Pancreas (tissue), 10 donors: ENCODE measurements at regions not wholly inside any gene's neighbourhood (a gene's known extent, or its start where the extent isn't known, plus 50 kb on each side); places are given as distances from the start of the nearest gene placed in this dataset.

Source experiments
- ATAC-seq, 4 donors: fragments of 200-7000 bp; cut with Tn5 transposase; one replicate each; pipeline versions ENCODE4 v1.8.0 to v1.9.1; 2020; ENCODE audit warnings: mild to moderate bottlenecking in 4 of 4, moderate library complexity in 4 of 4
- DNase-seq, 6 donors: peaks; one replicate each; pipeline ENCODE4 v3.0.0-alpha.2; 2020
- FAIRE-seq: peaks from 2 replicates; lab custom pipeline; 2012; peaks lifted over from hg19 to GRCh38; lab: Jason Lieb, UNC
- H3K27ac ChIP-seq, 4 donors: fragments of 200-600 bp; sonication (generic); 1 replicate in 3 of 4; 2 replicates in 1 of 4; pipeline versions ENCODE4 v1.5.0 to v1.8.0; 2020
- H3K27me3 ChIP-seq, 4 donors: fragments of 200-600 bp; one replicate each; pipeline ENCODE4 v1.8.0; 2021
- H3K36me3 ChIP-seq, 3 donors: fragments of 200-600 bp; sonication (generic) in 1 of 3; one replicate each; pipeline versions ENCODE4 v1.5.0 to v1.8.0; 2020 to 2021
- H3K4me1 ChIP-seq, 3 donors: fragments of 200-600 bp; one replicate each; pipeline ENCODE4 v1.8.0; 2021
- H3K4me3 ChIP-seq, 4 donors: fragments of 200-600 bp; sonication (generic) in 2 of 4; one replicate each; pipeline versions ENCODE4 v1.5.0 to v1.8.0; 2020 to 2021
- H3K9me3 ChIP-seq, 4 donors: fragments of 200-600 bp; one replicate each; pipeline ENCODE4 v1.8.0; 2021
- WGBS, 2 donors: extraction: QIAGEN DNeasy Blood & Tissue Kit; methylation state at CpG; one replicate each; pipeline ENCODE4 v1.1.7; 2013; 5-methylcytosine and 5-hydroxymethylcytosine counted together
- intact Hi-C, 3 donors: fragments of 100-400 bp; cut with DNase I; formaldehyde crosslinking; loops; one replicate each; pipeline versions ENCODE4 v1.11.1 to v1.14.2; 2022
- TF ChIP-seq, protein P1 (sequence below), 4 donors: fragments of 200-600 bp; sonication (generic) in 3 of 4; IDR thresholded peaks; one replicate each; pipeline versions ENCODE4 v1.5.0 to v1.8.0; 2021; ENCODE audit warnings: antibody characterized with exemption in 4 of 4
- donor health status: healthy with polysubstance abuse.
- donor health status: DM: no; HTN: no; CAD: no; lungs with moderate emphysema.
- donor health status: DM: no; HTN: no; CAD: no.
- donor health status: control.
- donor health status: control.
- donor health status: Bipolar disorder and iron deficiency.
- donor health status: DM: yes; HTN: yes; CAD: no.
- donor health status: DM: no; HTN: no; CAD: no.
- donor health status: DM: no; HTN: no; CAD: no.
- donor health status: DM: yes; HTN: yes; CAD: no.

DNA sequence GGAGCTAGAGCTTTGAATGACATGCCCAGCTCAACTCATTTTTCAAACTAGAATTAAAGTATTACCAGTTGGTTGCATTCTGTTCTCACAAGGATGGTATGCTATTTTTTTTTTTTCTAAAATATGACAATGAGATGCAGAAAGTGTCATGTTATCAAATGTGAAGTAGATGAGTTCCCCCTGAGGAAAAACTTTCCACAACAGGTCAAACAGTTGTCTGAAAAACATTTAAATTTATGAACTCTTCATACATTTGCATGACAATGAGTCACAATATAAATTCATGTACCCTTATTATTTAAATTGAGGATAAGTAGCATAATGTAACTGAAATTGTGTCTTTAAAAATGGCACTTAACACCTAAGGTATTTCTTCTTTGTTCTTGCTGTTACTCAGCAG, 1720.5 kb upstream of the NUDT12 start:
- DNase-seq = no peak
- ATAC-seq = no peak
- Histone ChIP-seq H3K36me3 (no peaks in the 10 kb centered on the region), H3K9me3 (no peaks in the 10 kb centered on the region), H3K4me1 (no peaks in the 10 kb centered on the region), H3K27ac (no peak overlapping the region), H3K4me3 (no peak overlapping the region), H3K27me3 (no peaks in the 10 kb centered on the region)
- TF ChIP-seq, protein P1, sequence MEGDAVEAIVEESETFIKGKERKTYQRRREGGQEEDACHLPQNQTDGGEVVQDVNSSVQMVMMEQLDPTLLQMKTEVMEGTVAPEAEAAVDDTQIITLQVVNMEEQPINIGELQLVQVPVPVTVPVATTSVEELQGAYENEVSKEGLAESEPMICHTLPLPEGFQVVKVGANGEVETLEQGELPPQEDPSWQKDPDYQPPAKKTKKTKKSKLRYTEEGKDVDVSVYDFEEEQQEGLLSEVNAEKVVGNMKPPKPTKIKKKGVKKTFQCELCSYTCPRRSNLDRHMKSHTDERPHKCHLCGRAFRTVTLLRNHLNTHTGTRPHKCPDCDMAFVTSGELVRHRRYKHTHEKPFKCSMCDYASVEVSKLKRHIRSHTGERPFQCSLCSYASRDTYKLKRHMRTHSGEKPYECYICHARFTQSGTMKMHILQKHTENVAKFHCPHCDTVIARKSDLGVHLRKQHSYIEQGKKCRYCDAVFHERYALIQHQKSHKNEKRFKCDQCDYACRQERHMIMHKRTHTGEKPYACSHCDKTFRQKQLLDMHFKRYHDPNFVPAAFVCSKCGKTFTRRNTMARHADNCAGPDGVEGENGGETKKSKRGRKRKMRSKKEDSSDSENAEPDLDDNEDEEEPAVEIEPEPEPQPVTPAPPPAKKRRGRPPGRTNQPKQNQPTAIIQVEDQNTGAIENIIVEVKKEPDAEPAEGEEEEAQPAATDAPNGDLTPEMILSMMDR (IDR thresholded peaks at IDR 0.05) = no peak
- intact Hi-C loops = no loop called here
- no peak for FAIRE-seq

- intact Hi-C loops = no loop called here
- Histone ChIP-seq H3K9me3 (no peaks in the 10 kb centered on the region), H3K27ac (no peak overlapping the region), H3K4me3 (no peak overlapping the region), H3K27me3 (no peaks in the 10 kb centered on the region), H3K36me3 (no peaks in the 10 kb centered on the region), H3K4me1 (no peaks in the 10 kb centered on the region)
- DNase-seq (no peak), FAIRE-seq (no peak), ATAC-seq (no peak)
- TF ChIP-seq, protein P1 (IDR thresholded peaks at IDR 0.05) = no peak
- WGBS, 2 donors = 32 to 38% methylated on average over 1 of the region's 1 CpG
These were observed 1711.5 kb upstream of the NUDT12 start for GRCh38 chr5:105274079-105274478.

GRCh38 chr5:105263515-105263914, 1700.9 kb upstream of the NUDT12 start:
- H3K36me3 ChIP-seq = no peaks in the 10 kb centered on the region
- H3K27me3 ChIP-seq = no peaks in the 10 kb centered on the region
- no peak overlapping the region for H3K4me3 ChIP-seq
- ATAC-seq = no peak
- 39 to 49% methylated on average over 1 of the region's 1 CpG for WGBS, 2 donors
- TF ChIP-seq, protein P1 (IDR thresholded peaks at IDR 0.05) = no peak
- FAIRE-seq = no peak
- intact Hi-C loops = no loop called here
- no peaks in the 10 kb centered on the region for H3K4me1 ChIP-seq
- H3K9me3 ChIP-seq = no peaks in the 10 kb centered on the region
- no peak overlapping the region for H3K27ac ChIP-seq
- DNase-seq = no peak

- intact Hi-C loops = no loop called here
These were observed 1697.1 kb upstream of the NUDT12 start for GRCh38 chr5:105259581-105260217.

DNA sequence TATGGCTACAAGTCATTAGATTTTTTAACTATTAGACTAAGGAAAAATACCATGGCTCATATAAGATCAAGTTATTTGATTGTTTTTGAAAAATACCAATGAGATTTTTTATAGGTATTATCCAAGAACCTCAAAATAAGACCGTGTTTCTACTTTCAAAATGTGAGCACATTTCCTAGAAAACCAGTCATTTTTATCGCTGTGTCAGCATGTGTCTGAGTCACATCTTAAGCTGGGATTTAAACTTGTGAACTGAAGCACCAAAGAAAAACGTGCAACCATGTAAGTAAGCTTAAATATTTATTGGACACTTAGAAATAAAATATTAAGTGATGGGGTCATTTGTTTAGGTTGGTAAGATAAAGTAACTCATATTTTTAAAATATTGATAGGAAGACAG, 1676.0 kb upstream of the NUDT12 start:
- DNase-seq = no peak
- Histone ChIP-seq H3K9me3 (no peaks in the 10 kb centered on the region), H3K27me3 (no peaks in the 10 kb centered on the region), H3K4me3 (no peak overlapping the region), H3K36me3 (no peaks in the 10 kb centered on the region), H3K27ac (no peak overlapping the region), H3K4me1 (no peaks in the 10 kb centered on the region)
- intact Hi-C loops = no loop called here
- 45 to 53% methylated on average over 3 of the region's 3 CpGs for WGBS, 2 donors
- FAIRE-seq = no peak
- TF ChIP-seq, protein P1 (IDR thresholded peaks at IDR 0.05) = no peak
- ATAC-seq = no peak

More at GRCh38 chr5:105259581-105260217, 1697.1 kb upstream of the NUDT12 start:
- H3K36me3 ChIP-seq = no peaks in the 10 kb centered on the region
- no peak overlapping the region for H3K27ac ChIP-seq
- DNase-seq (no peak), ATAC-seq (no peak), FAIRE-seq (no peak)
- WGBS, 2 donors = 18 to 27% methylated on average over 5 of the region's 5 CpGs
- TF ChIP-seq, protein P1 (IDR thresholded peaks at IDR 0.05) = no peak
- H3K27me3 ChIP-seq = no peaks in the 10 kb centered on the region
- H3K4me3 ChIP-seq = no peak overlapping the region
- H3K4me1 ChIP-seq = no peaks in the 10 kb centered on the region
- H3K9me3 ChIP-seq = no peaks in the 10 kb centered on the region
